Lower lobe of right lung (tissue), 2 donors: ENCODE measurements at regions not wholly inside any gene's neighbourhood (a gene's known extent, or its start where the extent isn't known, plus 50 kb on each side); places are given as distances from the start of the nearest gene placed in this dataset.

Experiments used
- ATAC-seq, 2 donors: fragments of 200-7000 bp; cut with Tn5 transposase; one replicate each; pipeline ENCODE4 v1.9.1; 2020 to 2022; ENCODE audit warnings: mild to moderate bottlenecking in 2 of 2, moderate library complexity in 2 of 2
- DNase-seq: peaks from one replicate; pipeline ENCODE4 v3.0.0-alpha.2; 2020
- H3K27ac ChIP-seq: fragments of 200-600 bp; one replicate; pipeline ENCODE4 v1.8.0; 2022
- H3K27me3 ChIP-seq: fragments of 200-600 bp; one replicate; pipeline ENCODE4 v1.8.0; 2022; ENCODE audit warnings: low read depth
- H3K36me3 ChIP-seq: fragments of 200-600 bp; one replicate; pipeline ENCODE4 v1.8.0; 2022; ENCODE audit warnings: mild to moderate bottlenecking
- H3K4me1 ChIP-seq: fragments of 200-600 bp; one replicate; pipeline ENCODE4 v1.8.0; 2022
- H3K4me3 ChIP-seq: fragments of 200-600 bp; one replicate; pipeline ENCODE4 v1.8.0; 2022; ENCODE audit warnings: mild to moderate bottlenecking
- H3K9me3 ChIP-seq: fragments of 200-600 bp; one replicate; pipeline ENCODE4 v1.8.0; 2022
- CTCF ChIP-seq: fragments of 200-600 bp; IDR thresholded peaks from one replicate; pipeline ENCODE4 v1.8.0; 2022; ENCODE audit warnings: antibody characterized with exemption, mild to moderate bottlenecking
- intact Hi-C: fragments of 100-400 bp; cut with DNase I; formaldehyde crosslinking; loops from one replicate; pipeline ENCODE4 v1.11.0; 2022
- donor health status: DM: no; HTN: yes; CAD: no; lungs with severe emphysema.

GRCh38 chr3:104281713-104282112 is 1085.0 kb upstream of the ALCAM start:
- TF ChIP-seq CTCF, result no peak
- intact Hi-C loops, result no loop called here
- DNase-seq (no peak), ATAC-seq (no peak)
- no peaks in the 10 kb centered on the region for H3K36me3 ChIP-seq
- H3K4me3 ChIP-seq, result no peak overlapping the region
- no peaks in the 10 kb centered on the region for H3K4me1 ChIP-seq
- no peaks in the 10 kb centered on the region for H3K27me3 ChIP-seq
- peaks cover 19% of the 10 kb centered on the region for H3K9me3 ChIP-seq
- H3K27ac ChIP-seq, result no peak overlapping the region

- DNase-seq, result no peak
Measured at GRCh38 chr3:104286645-104287044, 1080.1 kb upstream of the ALCAM start.

GRCh38 chr3:104291437-104291851 is 1075.3 kb upstream of the ALCAM start:
- no peaks in the 10 kb centered on the region for H3K36me3 ChIP-seq
- no peak for ATAC-seq
- H3K4me1 ChIP-seq, result no peaks in the 10 kb centered on the region
- no peaks in the 10 kb centered on the region for H3K27me3 ChIP-seq
- H3K4me3 ChIP-seq, result peak overlapping the region; percentile 18
- intact Hi-C loops, result no loop called here
- peaks cover 4% of the 10 kb centered on the region for H3K9me3 ChIP-seq
- H3K27ac ChIP-seq, result no peak overlapping the region
- no peak for TF ChIP-seq CTCF
- DNase-seq, result no peak

More at GRCh38 chr3:104286645-104287044, 1080.1 kb upstream of the ALCAM start:
- no peak overlapping the region for H3K27ac ChIP-seq
- H3K27me3 ChIP-seq, result no peaks in the 10 kb centered on the region
- no peak overlapping the region for H3K4me3 ChIP-seq
- no peaks in the 10 kb centered on the region for H3K4me1 ChIP-seq
- TF ChIP-seq CTCF, result no peak
- no peak for ATAC-seq
- H3K9me3 ChIP-seq, result peaks cover 16% of the 10 kb centered on the region
- no peaks in the 10 kb centered on the region for H3K36me3 ChIP-seq
- intact Hi-C loops, result no loop called here

- intact Hi-C loops, result no loop called here
- no peak for ATAC-seq
- H3K27me3 ChIP-seq, result no peaks in the 10 kb centered on the region
- no peak for TF ChIP-seq CTCF
- no peak for DNase-seq
- no peaks in the 10 kb centered on the region for H3K4me1 ChIP-seq
- no peak overlapping the region for H3K27ac ChIP-seq
- H3K36me3 ChIP-seq, result no peaks in the 10 kb centered on the region
- H3K9me3 ChIP-seq, result peaks cover 4% of the 10 kb centered on the region
- no peak overlapping the region for H3K4me3 ChIP-seq
Measured at GRCh38 chr3:104291878-104292277, 1074.8 kb upstream of the ALCAM start.

- H3K4me1 ChIP-seq, result no peaks in the 10 kb centered on the region
- no peak overlapping the region for H3K4me3 ChIP-seq
- intact Hi-C loops, result no loop called here
- no peak overlapping the region for H3K27ac ChIP-seq
- no peak for TF ChIP-seq CTCF
- no peaks in the 10 kb centered on the region for H3K27me3 ChIP-seq
- no peaks in the 10 kb centered on the region for H3K36me3 ChIP-seq
- DNase-seq (no peak), ATAC-seq (no peak)
- H3K9me3 ChIP-seq, result no peaks in the 10 kb centered on the region
Measured at GRCh38 chr3:104297617-104298016, 1069.1 kb upstream of the ALCAM start.

GRCh38 chr3:104298662-104299061 is 1068.0 kb upstream of the ALCAM start:
- intact Hi-C loops, result no loop called here
- no peak for TF ChIP-seq CTCF
- DNase-seq (no peak), ATAC-seq (no peak)
- Histone ChIP-seq H3K27ac (no peak overlapping the region), H3K36me3 (no peaks in the 10 kb centered on the region), H3K9me3 (no peaks in the 10 kb centered on the region), H3K4me3 (no peak overlapping the region), H3K27me3 (no peaks in the 10 kb centered on the region), H3K4me1 (no peaks in the 10 kb centered on the region)
